NCI-H748 treated with DMSO at 0.1 percent for 48 hours (cell line): ENCODE measurements at regions not wholly inside any gene's neighbourhood (a gene's known extent, or its start where the extent isn't known, plus 50 kb on each side); places are given as distances from the start of the nearest gene placed in this dataset.

Experiments used
- DNase-seq: peaks from one replicate; lab custom pipeline; 2025; lab: John Stamatoyannopoulos, UW

GRCh38 chr12:116456330-116457082 is 102.7 kb upstream of the MAP1LC3B2 start:
- DNase-seq: no peak

- no peak for DNase-seq
Observed at GRCh38 chr12:116458492-116458891, 100.7 kb upstream of the MAP1LC3B2 start.

- no peak for DNase-seq
Observed at GRCh38 chr12:116459011-116459875, 99.9 kb upstream of the MAP1LC3B2 start.

- DNase-seq: no peak
Observed at GRCh38 chr12:116459916-116460663, 99.1 kb upstream of the MAP1LC3B2 start.

GRCh38 chr12:116461060-116461459 is 98.1 kb upstream of the MAP1LC3B2 start:
- DNase-seq: no peak

- no peak for DNase-seq
Observed at GRCh38 chr12:116463366-116463765, 95.8 kb upstream of the MAP1LC3B2 start.

- no peak for DNase-seq
Observed at GRCh38 chr12:116465407-116465806, 93.8 kb upstream of the MAP1LC3B2 start.

GRCh38 chr12:116465856-116466255 is 93.3 kb upstream of the MAP1LC3B2 start:
- no peak for DNase-seq

GRCh38 chr12:116466536-116466935 is 92.6 kb upstream of the MAP1LC3B2 start:
- DNase-seq: no peak

- no peak for DNase-seq
Observed at GRCh38 chr12:116469344-116469743, 89.8 kb upstream of the MAP1LC3B2 start.

GRCh38 chr12:116471544-116471943 is 87.6 kb upstream of the MAP1LC3B2 start:
- no peak for DNase-seq

- DNase-seq: no peak
Observed at GRCh38 chr12:116472193-116472592, 87.0 kb upstream of the MAP1LC3B2 start.

- DNase-seq: no peak
Observed at GRCh38 chr12:116473416-116473815, 85.8 kb upstream of the MAP1LC3B2 start.

- no peak for DNase-seq
Observed at GRCh38 chr12:116474331-116474730, 84.8 kb upstream of the MAP1LC3B2 start.

- no peak for DNase-seq
Observed at GRCh38 chr12:116474899-116475298, 84.3 kb upstream of the MAP1LC3B2 start.

- no peak for DNase-seq
Observed at GRCh38 chr12:116476227-116476822, 82.9 kb upstream of the MAP1LC3B2 start.

- no peak for DNase-seq
Observed at GRCh38 chr12:116478243-116478773, 80.9 kb upstream of the MAP1LC3B2 start.

- DNase-seq: no peak
Observed at GRCh38 chr12:116480210-116480810, 78.9 kb upstream of the MAP1LC3B2 start.

GRCh38 chr12:116481726-116482125 is 77.5 kb upstream of the MAP1LC3B2 start:
- no peak for DNase-seq

- DNase-seq: no peak
Observed at GRCh38 chr12:116482179-116482578, 77.0 kb upstream of the MAP1LC3B2 start.

GRCh38 chr12:116482859-116483258 is 76.3 kb upstream of the MAP1LC3B2 start:
- no peak for DNase-seq
